ENCODE measurements at regions not wholly inside any gene's neighbourhood (a gene's known extent, or its start where the extent isn't known, plus 50 kb on each side); places are given as distances from the start of the nearest gene placed in this dataset.

DNA sequence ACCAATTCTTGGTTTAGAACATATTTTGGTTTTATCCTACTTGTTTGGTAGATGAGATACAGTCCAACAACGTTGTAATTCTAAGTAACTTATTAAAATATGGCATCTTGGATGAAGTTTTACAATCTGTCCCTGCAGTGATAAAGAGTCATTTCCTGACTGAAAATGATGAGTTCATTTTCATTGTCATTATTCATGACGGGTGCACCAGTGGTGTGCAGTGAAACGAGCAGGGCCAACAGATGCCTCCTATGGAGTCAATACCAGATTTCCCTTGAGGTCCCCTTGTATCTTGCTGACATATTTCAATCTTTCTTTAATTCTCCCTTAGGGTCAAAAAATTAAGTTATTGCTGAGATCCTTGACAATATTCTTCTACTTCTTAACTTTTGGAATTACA lies 438.5 kb downstream of the LRIG3 start:
- TF ChIP-seq, protein P1, sequence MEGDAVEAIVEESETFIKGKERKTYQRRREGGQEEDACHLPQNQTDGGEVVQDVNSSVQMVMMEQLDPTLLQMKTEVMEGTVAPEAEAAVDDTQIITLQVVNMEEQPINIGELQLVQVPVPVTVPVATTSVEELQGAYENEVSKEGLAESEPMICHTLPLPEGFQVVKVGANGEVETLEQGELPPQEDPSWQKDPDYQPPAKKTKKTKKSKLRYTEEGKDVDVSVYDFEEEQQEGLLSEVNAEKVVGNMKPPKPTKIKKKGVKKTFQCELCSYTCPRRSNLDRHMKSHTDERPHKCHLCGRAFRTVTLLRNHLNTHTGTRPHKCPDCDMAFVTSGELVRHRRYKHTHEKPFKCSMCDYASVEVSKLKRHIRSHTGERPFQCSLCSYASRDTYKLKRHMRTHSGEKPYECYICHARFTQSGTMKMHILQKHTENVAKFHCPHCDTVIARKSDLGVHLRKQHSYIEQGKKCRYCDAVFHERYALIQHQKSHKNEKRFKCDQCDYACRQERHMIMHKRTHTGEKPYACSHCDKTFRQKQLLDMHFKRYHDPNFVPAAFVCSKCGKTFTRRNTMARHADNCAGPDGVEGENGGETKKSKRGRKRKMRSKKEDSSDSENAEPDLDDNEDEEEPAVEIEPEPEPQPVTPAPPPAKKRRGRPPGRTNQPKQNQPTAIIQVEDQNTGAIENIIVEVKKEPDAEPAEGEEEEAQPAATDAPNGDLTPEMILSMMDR (IDR thresholded peaks at IDR 0.05 in 2 of 3, conservative IDR thresholded peaks at IDR 0.05 in 1 of 3; ENCODE audit: borderline replicate concordance in 1 of 3, insufficient read depth in 1 of 3, low read depth in 2 of 3, low read length in 2 of 3), result no peak
- TF ChIP-seq POLR2AphosphoS5 (IDR thresholded peaks at IDR 0.05; ENCODE audit: low read depth, low read length), result no peak
- TF ChIP-seq, protein P2, sequence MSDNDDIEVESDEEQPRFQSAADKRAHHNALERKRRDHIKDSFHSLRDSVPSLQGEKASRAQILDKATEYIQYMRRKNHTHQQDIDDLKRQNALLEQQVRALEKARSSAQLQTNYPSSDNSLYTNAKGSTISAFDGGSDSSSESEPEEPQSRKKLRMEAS (IDR thresholded peaks at IDR 0.05), result no peak
- TF ChIP-seq POLR2A (IDR thresholded peaks at IDR 0.05; ENCODE audit: borderline replicate concordance, extremely low read depth, insufficient read depth, insufficient read length), result no peak
- no peak for TF ChIP-seq ELF1 (IDR thresholded peaks at IDR 0.05; ENCODE audit: borderline replicate concordance, low read depth)
- no peak for TF ChIP-seq EZH2phosphoT487 (IDR thresholded peaks at IDR 0.05; ENCODE audit: borderline replicate concordance)
- no peak for TF ChIP-seq FOSL1 (IDR thresholded peaks at IDR 0.05; ENCODE audit: low read depth)
- TF ChIP-seq ZNF274 (IDR thresholded peaks at IDR 0.05; ENCODE audit: low read depth, low read length), result no peak
- TF ChIP-seq REST (IDR thresholded peaks at IDR 0.05; ENCODE audit: low read depth), result no peak
- TF ChIP-seq JUND (IDR thresholded peaks at IDR 0.05), result no peak
- no peak for TF ChIP-seq EZH2 (IDR thresholded peaks at IDR 0.05)
- no peak for TF ChIP-seq SP1 (IDR thresholded peaks at IDR 0.05; ENCODE audit: low read depth)
- no peak for TF ChIP-seq CEBPB (IDR thresholded peaks at IDR 0.05; ENCODE audit: low read depth)
